ENCODE measurements at regions not wholly inside any gene's neighbourhood (a gene's known extent, or its start where the extent isn't known, plus 50 kb on each side); places are given as distances from the start of the nearest gene placed in this dataset.
"Not testable (repeated sequence)": the region's sequence is repeated elsewhere in the genome, so short reads cannot be mapped to it uniquely, and the experiment has no call there.

- DNase-seq (ENCODE audit: low read depth) = no peak
- TF ChIP-seq, protein P1, sequence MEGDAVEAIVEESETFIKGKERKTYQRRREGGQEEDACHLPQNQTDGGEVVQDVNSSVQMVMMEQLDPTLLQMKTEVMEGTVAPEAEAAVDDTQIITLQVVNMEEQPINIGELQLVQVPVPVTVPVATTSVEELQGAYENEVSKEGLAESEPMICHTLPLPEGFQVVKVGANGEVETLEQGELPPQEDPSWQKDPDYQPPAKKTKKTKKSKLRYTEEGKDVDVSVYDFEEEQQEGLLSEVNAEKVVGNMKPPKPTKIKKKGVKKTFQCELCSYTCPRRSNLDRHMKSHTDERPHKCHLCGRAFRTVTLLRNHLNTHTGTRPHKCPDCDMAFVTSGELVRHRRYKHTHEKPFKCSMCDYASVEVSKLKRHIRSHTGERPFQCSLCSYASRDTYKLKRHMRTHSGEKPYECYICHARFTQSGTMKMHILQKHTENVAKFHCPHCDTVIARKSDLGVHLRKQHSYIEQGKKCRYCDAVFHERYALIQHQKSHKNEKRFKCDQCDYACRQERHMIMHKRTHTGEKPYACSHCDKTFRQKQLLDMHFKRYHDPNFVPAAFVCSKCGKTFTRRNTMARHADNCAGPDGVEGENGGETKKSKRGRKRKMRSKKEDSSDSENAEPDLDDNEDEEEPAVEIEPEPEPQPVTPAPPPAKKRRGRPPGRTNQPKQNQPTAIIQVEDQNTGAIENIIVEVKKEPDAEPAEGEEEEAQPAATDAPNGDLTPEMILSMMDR (IDR thresholded peaks at IDR 0.05; ENCODE audit: insufficient read depth, low read depth, low read length) = no peak
- Histone ChIP-seq H3K4me3 (ENCODE audit: low read depth, low read length) (no peak overlapping the region), H3K27me3 (ENCODE audit: control insufficient read depth, insufficient read depth, low read length) (peaks cover 3% of the 10 kb centered on the region), H3K36me3 (ENCODE audit: control insufficient read depth, insufficient read depth, low read length) (no peaks in the 10 kb centered on the region)
- ChIA-PET POLR2A (no interaction called here), CTCF (no interaction called here)
Observed at GRCh38 chr17:16872351-16873173, 99.4 kb downstream of the TNFRSF13B start.

DNA sequence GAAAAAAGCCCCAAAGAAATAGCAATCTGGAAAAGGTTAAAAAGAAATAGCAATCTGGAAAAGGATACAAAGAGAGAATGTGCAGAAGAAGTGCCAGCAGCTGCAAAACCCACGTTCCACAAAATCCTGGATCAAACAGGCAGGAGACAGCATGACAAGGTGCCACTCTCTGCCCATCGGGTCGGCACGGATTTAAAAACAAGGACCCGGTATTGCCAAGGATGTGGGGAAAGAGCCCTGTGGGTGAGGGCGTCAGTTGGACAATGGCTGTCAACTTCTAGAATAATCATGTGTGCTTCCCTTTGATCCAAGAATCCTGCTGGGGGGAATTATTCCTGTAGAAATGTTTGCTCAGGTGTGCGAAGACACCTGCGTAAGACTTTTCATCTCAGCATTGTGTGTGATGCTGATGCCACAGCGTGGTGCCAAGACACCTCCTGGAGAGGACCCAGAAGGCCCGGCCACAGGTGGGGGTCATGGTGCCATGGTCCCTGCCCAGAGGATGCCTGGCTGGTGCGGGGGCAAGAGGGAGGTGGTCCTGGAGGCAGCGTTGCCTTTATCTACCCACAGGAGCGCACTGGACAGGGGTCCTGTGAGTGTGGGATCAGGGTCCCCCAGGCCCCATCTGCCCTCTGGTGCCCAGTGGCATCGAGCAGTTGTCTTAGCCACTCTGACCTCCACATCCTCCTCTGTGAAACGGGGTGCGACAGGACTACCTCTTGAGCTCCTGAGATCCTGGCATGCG is 100.3 kb downstream of the TNFRSF13B start:
- H3K36me3 ChIP-seq (ENCODE audit: control insufficient read depth, insufficient read depth, low read length); DNase-seq (ENCODE audit: low read depth); H3K27me3 ChIP-seq (ENCODE audit: control insufficient read depth, insufficient read depth, low read length); CTCF ChIA-PET; H3K4me3 ChIP-seq (ENCODE audit: low read depth, low read length); POLR2A ChIA-PET: not testable (repeated sequence)

DNA sequence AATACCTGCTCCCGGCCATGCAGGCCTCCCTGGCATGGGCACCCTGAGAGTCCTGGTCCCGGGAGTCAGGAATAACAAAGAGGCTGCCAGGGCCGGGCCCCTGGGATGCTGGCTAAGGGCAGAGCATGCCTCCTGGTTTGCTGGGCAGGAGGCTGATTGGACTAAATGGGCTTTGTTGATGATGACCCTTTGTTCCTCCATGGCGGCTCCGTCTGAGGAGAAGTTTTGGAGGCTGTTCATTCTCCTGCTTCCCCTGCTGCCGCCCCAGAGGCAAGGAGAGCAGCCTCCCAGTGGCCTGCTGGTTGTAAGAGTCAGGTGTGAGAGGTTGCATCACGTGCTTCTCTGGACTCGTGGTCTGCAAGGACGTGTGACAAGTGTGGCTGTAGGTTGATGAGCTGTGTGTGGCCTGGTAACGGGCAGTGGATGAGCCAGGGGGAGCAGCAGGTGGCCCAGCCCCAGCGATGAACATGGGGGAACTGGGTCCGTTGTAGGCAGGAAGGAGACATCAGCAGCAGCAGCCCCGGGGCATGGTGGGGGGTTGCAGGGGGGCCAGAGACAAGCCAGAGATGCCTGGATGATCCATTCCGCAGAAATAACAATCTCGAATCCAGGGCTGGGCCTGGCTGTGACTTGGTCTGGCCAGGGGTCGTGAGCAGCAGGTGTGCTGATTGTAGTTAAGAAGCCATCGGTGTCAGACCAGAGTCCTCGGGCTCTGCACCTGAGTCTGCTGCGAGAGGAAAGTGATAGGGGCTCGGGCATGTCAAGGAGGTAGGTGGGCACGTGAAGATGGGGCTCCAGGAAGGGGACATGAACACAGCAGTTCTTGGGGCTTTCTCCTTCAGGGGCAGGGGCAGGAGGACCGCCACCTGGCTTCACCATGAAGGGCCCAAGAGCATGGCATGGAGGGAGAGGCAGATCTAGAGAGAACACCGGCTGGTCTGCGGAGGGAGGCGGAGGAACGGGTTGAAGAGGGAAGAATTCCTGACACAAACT is 101.4 kb downstream of the TNFRSF13B start:
- POLR2A ChIA-PET = no interaction called here

DNA sequence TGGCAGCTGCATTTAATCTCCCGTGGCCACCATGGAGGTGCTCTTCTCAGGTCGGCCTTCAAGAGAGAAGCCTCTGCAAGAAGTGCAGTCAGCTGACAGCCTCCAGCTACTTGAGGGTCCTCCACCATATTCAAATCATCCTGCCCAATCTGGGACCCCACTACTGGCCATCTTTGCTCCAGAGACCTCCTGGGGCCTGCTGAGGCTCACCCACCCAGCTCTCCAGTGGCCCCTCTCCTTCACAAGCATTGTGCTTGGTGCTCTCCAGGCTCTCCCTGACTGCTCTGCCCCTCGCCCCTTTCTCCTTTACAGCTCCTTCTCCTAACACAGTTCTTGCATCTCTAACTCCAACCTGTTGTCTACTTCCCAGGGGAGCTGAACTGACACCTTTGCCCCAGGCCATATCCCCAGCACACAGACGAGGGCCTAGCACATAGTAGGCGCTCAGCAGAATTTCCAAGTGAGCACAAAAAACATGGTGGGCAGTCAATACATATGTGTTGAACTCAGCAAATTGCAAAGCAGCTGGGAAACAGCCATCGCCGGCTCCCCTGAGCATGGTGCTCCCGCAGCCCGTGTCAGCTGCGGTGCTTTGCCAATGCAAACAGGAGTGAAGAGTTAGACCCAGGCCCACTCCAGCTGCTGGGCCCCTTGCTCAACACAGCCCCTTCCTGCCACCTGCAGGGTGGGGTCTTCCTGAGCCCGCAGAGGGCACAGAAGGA is 102.2 kb downstream of the TNFRSF13B start:
- H3K36me3 ChIP-seq (ENCODE audit: control insufficient read depth, insufficient read depth, low read length); POLR2A ChIA-PET; CTCF ChIA-PET; DNase-seq (ENCODE audit: low read depth); H3K27me3 ChIP-seq (ENCODE audit: control insufficient read depth, insufficient read depth, low read length); H3K4me3 ChIP-seq (ENCODE audit: low read depth, low read length): not testable (repeated sequence)

More for the DNA sequence above, 101.4 kb downstream of the TNFRSF13B start:
- Histone ChIP-seq H3K36me3 (ENCODE audit: control insufficient read depth, insufficient read depth, low read length) (no peaks in the 10 kb centered on the region), H3K4me3 (ENCODE audit: low read depth, low read length) (no peak overlapping the region), H3K27me3 (ENCODE audit: control insufficient read depth, insufficient read depth, low read length) (peaks cover 3% of the 10 kb centered on the region)
- DNase-seq (ENCODE audit: low read depth) = no peak
- TF ChIP-seq, protein P1 (IDR thresholded peaks at IDR 0.05; ENCODE audit: insufficient read depth, low read depth, low read length) = no peak
- CTCF ChIA-PET = no interaction called here

DNA sequence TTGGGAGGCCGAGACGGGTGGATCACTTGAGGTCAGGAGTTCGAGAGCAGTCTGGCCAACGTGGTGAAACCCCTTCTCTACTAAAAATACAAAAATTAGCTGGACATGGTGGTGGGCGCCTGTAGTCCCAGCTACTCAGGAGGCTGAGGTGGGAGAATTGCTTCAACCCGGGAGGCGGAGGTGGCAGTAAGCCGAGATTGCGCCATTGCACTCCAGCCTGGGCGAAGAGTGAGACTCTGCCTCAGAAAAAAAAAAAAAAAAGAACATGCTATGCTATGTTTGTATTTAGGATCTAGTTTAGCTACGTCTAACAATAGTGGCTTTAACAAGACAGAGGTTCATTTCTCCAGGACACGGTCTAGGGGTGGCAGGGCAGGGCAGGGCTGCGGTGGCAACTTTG is 103.3 kb downstream of the TNFRSF13B start:
- DNase-seq (ENCODE audit: low read depth); H3K27me3 ChIP-seq (ENCODE audit: control insufficient read depth, insufficient read depth, low read length); POLR2A ChIA-PET; CTCF ChIA-PET; H3K36me3 ChIP-seq (ENCODE audit: control insufficient read depth, insufficient read depth, low read length); H3K4me3 ChIP-seq (ENCODE audit: low read depth, low read length): not testable (repeated sequence)

DNA sequence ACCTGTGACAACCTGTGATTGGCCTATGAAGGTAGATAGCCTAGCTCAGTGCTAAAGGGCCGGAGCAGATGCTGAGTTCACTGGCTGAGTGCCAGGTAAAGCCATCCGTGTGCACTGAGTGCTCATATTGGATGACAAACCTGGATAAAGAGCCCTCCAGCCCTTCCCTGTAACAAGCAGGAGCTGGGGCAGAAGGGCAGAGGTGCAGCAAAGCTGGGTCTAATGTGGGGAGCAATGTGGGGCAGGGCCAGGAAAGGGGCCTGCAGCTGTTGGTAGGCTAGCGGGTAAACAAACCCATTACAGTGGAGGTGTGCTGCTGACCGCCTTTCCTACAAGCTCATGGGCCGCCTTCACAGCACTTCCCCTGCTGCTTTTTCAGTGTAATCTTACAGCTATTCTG is 104.4 kb downstream of the TNFRSF13B start:
- DNase-seq (ENCODE audit: low read depth); H3K27me3 ChIP-seq (ENCODE audit: control insufficient read depth, insufficient read depth, low read length); POLR2A ChIA-PET; H3K36me3 ChIP-seq (ENCODE audit: control insufficient read depth, insufficient read depth, low read length); H3K4me3 ChIP-seq (ENCODE audit: low read depth, low read length): not testable (repeated sequence)
- CTCF ChIA-PET = interaction anchor here (0.7 kb wide), 1 partner anchor 137 kb away, joined by 3 read pairs; no protein-coding TSS in a partner anchor

- H3K27me3 ChIP-seq (ENCODE audit: control insufficient read depth, insufficient read depth, low read length); H3K4me3 ChIP-seq (ENCODE audit: low read depth, low read length); DNase-seq (ENCODE audit: low read depth); POLR2A ChIA-PET; H3K36me3 ChIP-seq (ENCODE audit: control insufficient read depth, insufficient read depth, low read length): not testable (repeated sequence)
- CTCF ChIA-PET = interaction anchor here (0.7 kb wide), 1 partner anchor 138 kb away, joined by 3 read pairs; no protein-coding TSS in a partner anchor
Observed at GRCh38 chr17:16866841-16867240, 105.1 kb downstream of the TNFRSF13B start.
